ENCODE measurements at regions not wholly inside any gene's neighbourhood (a gene's known extent, or its start where the extent isn't known, plus 50 kb on each side); places are given as distances from the start of the nearest gene placed in this dataset.

- TF ChIP-seq CTCF (IDR thresholded peaks at IDR 0.05) (no peak), POLR2A (IDR thresholded peaks at IDR 0.05) (no peak)
These were observed 200.8 kb downstream of the HIPK3 start for GRCh38 chr11:33457948-33458347.

Measured in body of pancreas (tissue), 4 donors.